Astrocyte of the hippocampus (primary cell): ENCODE measurements at regions not wholly inside any gene's neighbourhood (a gene's known extent, or its start where the extent isn't known, plus 50 kb on each side); places are given as distances from the start of the nearest gene placed in this dataset.
A peak's percentile ranks its signal among the peaks of the same experiment; 100 is the strongest.
"Not testable (repeated sequence)": the region's sequence is repeated elsewhere in the genome, so short reads cannot be mapped to it uniquely, and the experiment has no call there.

Experiments
- DNase-seq: peaks from one replicate; pipeline ENCODE4 v3.0.0; 2011; ENCODE audit warnings: low read depth, low spot score

DNA sequence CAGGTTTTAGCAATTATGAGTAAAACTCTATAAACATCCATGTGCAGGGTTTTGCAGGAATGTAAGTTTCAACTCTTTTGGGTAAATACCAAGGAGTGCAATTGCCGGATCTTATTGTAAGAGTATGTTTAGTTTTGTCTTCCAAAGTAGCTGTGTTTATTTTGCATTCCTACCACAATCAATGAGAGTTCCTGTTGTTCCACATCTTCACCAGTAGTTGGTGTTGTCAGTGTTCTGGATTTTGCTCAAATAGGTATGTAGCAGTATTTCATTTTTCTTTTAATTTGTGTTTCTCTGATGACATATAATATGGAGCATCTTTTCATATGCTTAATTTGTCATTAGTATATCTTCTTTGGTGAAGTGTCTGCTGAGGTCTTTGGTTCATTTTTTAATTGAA lies 185.1 kb upstream of the GALNT15 start:
- no peak for DNase-seq

DNA sequence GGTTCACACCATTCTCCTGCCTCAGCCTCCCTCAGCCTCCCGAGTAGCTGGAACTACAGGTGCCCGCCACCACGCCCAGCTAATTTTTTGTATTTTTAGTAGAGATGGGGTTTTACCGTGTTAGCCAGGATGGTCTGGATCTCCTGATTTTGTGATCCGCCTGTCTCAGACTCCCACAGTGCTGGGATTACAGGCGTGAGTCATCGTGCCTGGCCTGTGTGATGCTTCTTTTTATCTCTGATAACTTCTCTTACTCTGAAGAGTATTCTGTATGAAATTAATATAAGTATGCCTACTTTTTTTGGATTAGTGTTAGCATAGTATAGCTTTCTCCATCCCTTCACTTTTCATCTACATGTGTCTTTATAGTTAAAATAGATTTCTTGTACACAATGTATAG lies 180.8 kb upstream of the GALNT15 start:
- not testable (repeated sequence) for DNase-seq

DNA sequence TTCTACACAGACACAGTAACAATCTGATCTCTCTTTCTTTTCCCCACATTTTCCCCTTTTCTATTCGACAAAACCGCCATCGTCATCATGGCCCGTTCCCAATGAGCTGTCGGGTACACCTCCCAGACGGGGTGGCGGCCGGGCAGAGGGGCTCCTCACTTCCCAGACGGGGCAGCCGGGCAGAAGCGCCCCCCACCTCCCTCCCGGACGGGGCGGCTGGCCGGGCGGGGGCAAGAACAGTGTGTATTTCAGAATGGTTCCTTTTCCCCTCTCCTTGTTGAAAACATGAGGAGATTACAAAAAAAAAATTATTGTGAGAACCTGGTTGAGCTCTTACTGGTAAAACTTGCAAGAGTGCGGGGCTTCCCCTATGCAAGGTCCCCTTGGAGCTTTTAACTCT lies 178.0 kb upstream of the GALNT15 start:
- DNase-seq = not testable (repeated sequence)

DNA sequence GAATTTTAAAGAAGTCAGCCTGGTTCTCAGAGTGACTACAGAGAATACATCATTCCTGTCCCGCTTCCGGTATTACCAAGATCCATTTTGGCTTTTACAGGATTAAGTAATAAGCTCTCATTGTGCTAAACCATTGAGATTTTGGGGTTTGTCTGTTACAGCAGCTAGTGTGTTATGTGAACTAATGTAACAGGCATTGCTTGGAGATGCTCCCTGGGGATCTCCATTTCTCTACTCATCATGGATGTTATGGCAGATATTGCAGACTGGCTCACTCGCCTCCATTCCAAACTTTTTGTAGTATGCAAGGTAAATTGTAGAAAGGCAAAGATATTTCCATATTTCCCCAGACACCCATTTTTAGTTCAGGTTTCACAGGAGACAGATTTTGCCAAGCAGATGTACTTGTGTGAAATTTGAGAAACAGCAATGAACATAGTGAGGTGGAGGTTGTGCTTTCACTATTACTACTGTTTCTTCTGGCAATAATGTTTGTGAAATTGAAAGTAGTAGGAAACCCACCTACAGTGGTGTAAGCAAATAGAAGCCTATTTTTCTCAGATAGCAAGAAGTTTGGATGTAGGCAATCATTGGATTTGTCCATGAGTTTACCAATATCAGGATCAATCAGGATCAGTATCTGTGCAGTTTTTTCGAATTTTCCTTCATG lies 177.1 kb upstream of the GALNT15 start:
- no peak for DNase-seq

DNA sequence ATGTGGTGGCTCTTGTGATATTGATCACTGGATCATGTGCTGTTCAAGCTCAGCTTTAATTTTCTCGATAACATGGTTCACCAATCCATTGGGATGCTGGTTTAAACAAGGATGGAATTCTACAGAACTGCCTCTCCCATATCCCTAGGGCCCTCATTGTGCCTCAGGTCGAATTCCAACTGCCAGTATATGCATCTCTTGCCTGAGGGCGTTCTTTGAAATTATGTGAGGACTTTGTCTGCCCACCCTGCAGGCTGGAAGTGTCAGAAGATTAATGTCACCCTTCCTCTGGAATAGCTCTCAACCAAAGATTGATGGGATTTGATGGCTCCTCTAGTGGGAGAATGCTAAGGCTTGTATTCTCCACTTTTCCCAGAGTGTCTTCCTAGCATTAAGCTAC lies 175.6 kb upstream of the GALNT15 start:
- no peak for DNase-seq

DNA sequence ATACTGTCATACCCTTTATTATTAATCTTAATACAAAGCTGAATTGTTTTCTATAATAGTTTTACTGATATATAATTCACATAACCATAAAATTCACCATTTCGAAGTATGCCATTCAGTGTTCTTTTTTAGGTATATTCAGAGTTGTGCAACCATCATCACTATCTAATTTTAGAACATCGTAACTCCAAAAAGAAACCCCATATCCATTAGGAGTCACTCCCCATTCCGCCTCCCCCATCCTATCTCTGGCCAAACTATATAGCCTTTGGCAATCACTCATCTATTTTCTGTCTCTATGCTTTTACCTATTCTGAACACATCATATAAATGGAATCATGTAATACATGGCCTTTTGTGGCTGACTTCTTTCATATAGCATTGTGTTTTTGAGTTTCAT lies 169.7 kb upstream of the GALNT15 start:
- no peak for DNase-seq

DNA sequence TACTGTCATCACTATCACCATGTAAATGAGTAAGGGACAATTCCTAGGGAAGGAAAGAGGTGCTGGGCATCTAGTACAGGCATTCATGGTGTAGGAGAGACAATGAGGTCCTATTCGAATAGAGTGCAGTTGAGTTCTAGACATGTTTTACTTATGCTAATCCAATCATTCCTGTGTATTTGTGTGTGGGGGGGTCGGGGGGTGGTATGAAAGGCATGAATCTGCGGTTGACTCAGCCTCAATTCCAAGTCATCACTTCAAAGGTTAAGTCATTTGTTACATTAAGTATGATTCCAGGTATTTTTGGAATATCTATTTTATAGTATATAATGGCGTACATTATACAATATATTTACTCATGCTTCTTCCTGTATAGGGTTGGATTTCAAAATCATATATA lies 163.1 kb upstream of the GALNT15 start:
- DNase-seq = peak; percentile 43

DNA sequence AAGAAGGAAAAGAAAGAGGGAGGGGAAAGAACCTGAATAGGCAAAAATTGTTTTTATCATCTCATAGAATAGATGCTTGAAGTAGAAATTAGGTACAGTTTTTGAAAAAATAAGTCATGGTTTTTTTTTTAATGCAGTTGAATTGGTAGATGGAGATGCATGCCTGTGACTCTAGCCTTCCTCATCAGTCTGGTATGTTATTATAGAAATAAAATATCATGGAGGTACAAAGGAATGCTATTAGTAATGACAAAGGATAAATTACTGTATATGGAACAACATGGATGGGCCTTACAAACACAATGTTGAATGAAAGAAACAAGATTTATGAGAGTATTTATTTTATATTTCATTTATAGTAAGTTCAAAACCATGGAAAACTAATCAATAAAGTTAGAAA lies 162.4 kb upstream of the GALNT15 start:
- DNase-seq = no peak

DNA sequence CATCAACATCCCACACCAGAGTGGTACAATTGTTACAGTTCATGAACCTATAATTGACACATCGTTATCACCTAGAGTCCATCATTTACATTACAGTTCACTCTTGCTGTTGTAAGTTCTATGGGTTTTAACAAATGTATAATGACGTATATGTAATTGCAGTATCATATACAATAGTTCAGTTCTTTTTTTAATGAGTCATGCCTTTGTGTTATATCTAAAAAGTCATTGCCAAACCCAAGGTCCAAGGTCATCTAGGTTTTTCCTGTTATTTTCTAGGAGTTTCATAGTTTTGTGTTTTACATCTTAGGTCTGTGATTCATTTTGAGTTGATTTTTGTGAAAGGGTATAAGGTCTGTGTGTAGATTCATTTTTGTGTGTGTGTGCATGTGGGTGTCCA lies 160.9 kb upstream of the GALNT15 start:
- no peak for DNase-seq

DNA sequence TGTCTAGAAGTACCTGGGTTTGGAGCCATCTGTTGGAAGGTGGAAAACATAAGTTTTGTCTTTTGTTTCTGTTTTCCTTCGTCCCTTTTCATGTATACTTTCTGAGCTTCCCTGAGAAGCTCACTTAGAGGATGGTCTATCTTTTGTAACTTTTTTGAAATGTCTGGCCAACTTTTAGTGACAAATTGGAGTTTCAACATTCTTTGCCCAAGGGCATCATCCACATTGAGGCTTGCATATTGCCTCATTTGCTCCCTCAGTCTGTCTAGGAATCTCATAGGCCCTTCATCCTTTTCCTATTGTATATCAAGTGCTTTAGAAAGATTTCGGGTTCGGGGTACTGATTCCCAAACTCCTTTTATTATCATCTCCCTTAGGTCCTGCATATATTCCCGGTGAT lies 152.7 kb upstream of the GALNT15 start:
- DNase-seq = not testable (repeated sequence)

DNA sequence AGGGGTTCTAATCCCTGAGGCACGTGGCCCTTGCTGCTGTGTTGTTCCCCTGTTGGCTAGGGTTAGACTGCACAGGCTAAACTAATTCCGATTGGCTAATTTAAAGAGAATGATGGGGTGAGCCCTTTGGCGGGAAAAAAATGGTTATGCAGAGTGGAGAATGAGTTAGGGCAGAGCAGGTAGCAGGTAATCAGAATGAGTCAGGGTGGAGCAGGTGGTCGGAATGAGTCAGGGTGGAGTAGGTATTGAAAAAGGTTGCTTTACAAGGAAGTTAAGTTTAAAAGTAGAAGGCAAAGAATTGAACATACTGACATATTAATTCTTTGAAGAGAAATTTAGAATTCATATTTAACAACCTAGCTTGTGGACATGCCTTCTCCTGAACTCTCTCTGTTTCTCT lies 150.6 kb upstream of the GALNT15 start:
- DNase-seq = not testable (repeated sequence)

DNA sequence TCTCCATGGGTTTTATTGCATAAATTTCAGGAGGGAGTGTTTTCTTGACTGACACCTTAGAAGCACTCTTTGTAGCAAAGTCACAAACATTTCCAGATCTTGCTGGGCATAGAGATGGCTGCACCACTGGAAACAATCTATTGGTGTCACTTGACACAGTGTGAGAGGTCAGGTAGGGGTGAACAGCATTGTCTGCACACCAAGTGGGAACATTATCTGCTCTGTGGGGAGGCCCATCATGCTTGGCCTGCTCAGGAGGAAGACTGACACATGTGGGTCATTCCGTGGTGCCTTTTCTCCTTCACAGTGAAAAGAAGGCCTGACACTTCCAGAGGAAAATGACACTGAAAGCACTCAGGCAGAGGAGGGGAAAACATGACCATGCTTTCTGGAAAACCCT lies 149.9 kb upstream of the GALNT15 start:
- DNase-seq = no peak

DNA sequence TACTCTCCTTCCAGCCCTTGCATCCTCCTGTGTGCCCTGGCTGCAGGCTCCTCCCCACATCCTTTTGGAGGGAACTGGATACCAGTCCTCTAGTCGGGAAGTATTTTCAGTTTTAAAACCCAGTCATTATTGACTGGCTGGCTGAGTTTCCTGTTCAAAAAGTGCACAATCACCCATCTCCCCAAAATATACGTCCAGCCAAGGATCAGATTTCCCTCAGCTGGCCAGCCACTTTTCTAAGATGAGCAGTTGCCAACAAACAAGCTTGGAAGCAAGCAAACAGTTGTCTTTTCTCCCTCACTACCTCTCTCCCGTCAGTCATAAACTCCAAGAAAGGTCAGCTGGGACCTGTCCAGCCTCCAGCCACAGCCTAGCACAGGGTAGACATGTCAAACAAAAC lies 147.7 kb upstream of the GALNT15 start:
- no peak for DNase-seq

DNA sequence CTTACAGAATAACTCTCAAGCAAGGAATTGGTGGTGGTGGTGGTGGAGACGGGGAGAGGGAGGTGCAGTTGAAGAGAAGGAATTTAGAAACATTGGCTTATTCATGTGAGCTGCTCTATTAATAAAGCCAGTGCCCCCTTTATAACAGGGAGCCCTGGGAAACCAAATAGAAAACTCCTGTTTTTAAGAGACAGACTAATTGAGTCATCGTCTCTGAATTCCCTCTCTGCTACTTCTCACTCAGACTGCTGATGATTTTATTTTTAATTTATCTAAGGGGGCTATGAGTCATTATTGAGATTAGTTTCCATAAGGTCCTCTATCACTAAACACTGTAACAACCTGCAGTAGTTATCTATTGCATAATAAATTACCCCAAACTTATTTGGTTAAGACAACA lies 145.9 kb upstream of the GALNT15 start:
- DNase-seq = peak; percentile 69

DNA sequence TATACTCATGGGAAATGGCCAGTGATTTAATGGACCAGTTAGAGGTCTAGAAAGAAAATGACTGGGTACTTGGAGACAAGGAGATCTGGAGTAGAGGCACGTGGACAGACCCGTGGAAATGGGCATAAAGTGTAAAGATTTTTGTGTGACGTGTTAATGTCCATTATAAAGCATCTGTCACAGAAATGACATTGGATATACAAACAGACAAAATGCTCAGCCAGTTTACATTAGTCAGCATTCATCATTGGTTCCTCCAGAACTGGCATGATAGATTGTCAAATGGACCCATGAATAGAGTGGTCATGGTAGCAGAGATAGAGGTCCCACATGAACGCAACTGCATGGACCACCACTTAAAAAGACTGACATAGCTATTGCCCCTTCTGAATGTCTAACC lies 144.1 kb upstream of the GALNT15 start:
- DNase-seq = no peak

DNA sequence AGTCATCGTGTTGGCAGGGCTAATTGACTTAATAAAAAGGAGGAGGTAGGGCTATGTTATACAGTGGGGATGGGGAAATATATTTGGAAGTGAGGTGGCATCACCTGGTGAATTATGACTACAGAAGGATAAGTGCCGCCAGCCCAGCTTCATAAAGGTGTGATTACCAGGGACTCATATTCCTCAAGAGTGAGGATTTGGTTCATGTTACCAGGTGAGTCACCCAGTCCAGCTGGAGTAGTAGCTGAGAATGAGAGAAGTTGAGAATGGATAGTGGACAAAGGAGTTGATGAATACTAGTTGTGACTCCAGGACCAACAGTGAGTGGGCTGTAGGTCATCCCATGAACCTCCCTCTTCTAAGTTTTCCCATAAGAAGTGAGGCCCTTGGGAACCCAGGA lies 143.0 kb upstream of the GALNT15 start:
- DNase-seq = no peak

DNA sequence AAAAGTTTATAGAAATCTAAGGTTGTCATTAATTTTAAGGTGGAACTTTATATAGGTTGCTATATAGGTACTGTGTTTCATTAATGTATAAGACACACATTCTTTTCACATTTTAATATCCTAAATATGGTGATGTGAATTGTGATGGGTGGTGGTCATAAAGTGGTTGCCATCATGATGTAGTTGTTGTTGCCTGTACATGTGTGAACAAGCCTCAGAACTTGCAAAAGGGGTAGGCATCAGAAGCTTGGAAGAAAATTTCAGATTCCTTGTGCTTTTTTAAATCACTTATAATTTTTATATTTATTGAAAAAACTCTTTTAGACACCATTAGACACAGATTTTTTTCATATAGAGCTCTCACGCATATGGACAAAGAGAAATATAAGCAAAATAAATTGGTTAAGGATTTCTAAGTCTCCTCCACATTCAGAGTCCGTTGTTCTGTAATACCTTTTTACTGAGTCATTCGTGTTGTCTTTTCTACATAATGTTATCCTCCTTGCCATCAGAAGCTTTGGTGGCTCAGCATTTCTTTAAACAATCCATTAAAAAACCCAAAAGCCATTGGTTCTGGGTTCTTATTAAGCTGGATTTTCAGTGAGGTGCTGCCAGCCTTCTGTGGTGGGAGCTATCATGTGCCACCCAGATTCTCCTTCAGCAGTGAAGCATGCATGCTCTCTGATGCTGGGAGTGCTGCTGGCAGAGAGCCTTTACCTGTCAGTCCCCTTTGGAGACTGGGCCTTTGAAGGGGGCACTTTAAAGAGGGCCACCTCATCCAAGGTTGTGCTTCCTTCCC lies 140.4 kb upstream of the GALNT15 start:
- DNase-seq = peak; percentile 68

DNA sequence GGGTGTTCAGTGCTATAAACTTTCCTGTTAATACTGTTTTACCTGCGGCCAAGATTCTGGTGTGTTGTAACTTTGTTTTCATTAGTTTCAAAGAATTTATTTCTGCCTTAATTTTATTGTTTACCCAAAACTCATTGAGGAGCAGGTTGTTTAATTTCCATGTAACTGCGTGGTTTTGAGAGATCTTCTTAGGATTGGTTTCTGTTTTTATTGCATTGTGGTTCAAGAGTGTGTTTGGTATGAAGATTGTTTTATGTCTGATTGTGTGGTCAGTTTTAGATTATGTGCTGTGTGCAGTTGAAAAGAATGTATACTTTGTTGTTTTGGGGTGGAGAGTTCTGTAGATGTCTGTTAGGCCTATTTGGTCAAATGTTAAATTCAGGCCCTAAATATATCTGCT lies 133.5 kb upstream of the GALNT15 start:
- no peak for DNase-seq

DNA sequence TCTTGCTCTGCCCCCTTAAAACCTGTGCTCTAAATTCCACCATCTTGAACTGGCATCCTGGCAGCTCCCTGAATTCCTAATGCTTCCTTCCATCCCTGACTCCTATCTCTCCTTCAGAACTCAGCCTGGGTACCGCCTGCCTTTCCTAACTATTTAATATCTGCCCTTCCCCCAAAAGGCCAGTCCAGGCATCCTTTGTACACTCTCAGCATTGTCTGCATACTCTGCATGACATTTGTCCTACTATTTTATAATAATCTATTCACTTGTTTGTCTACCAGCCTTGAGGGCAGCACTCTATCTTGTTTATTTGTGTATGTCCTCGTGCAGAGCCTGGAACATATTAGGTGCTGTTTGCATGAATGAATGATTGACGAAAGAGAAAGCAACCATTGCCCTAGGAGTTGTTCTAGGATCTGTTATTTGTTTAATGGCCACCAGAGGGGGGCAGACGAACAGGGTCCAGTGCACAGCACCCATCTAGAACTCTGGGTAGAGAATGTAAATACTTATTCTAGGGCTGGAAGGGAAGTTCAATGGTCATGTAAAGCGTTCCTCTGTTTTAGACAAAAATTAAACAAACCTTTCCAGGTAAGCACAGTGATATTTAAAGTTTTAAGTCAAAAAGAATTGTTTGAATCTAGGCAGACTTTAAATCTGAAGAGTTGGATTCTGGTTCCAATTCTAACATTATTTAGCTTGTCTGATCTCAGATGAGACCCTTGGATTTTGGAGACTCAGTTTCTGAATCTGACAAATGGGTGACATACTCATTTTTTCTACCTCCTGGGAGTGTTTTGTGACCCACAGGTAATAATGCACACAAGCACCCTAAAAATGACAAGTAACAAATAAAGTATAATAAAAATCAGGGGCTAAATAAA lies 125.8 kb upstream of the GALNT15 start:
- DNase-seq = peak; percentile 84

DNA sequence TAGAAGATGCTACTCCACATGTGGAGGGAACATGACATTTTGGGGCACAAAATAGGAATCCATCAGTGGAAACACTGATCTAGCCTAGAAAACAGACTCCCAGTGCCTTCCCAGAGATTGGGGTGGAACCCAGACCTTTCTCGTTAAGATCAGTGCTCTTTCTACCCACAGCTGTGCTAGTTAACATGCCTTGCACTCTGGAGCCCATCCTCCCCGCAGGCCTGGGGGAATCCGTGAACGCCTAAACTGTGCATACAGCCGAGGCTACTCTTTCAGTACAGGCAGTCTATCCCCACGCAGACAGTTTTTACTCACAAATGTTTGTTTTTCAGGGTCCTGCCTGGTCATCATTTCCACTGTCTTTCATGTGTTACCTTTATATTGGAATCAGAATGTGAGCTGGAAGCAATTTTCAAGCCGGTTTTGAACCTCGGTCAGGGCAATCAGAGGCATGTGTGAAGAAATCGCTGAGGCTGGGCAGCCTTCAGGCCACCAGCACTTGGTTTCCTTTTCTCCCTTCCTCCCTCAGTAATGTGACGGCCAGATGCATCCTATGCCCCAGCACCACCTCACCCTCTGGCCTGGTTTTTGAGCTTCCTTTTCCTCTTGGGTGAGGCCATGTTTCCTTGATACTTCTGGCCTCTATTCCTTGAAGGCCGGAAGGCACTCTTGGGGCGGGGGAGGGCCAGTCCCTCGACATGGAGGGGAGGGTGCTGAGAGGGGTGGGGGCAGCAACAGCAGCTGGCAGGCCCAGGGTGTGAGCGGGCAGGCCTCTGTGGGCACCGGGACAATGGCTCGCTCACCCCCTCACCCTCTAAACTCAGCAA lies 123.6 kb upstream of the GALNT15 start:
- no peak for DNase-seq

DNA sequence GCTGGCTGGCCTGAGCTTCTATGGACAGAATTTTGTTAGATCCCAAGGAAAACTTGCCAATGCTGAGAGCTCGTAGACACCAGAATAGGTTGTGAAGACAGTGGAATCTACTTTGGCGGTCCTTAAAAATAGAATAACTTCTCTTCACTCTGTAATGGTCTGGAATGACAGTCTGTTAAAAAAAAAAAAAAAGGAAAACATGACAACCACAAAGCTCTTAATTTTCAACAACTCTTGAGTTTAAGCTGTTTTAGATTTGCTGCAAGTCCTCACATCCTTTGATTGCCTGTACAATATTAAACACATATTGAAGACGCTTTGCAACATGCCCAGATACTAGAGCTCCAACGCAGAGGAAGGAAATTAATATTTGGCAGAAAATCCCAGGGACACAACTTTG lies 122.8 kb upstream of the GALNT15 start:
- no peak for DNase-seq

DNA sequence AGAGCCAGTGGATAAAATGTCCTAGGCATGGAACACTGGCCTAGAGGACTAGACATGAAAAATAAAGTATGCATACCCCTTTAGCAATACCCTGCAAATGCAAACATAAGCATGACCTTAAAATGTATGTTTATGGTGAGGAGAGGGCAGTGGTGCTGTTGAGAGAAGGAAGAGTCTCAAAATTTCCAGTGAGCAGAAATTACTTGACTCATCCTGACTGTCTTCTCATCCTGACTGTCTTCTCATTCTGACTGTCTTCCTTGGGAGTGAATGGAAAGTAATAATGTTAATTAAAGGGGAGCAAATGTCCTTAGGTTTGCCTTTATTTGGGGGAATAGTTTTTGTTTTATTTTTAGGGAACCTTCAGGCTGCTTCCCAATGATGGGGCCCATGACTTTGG lies 121.5 kb upstream of the GALNT15 start:
- no peak for DNase-seq
